ENCODE measurements at regions not wholly inside any gene's neighbourhood (a gene's known extent, or its start where the extent isn't known, plus 50 kb on each side); places are given as distances from the start of the nearest gene placed in this dataset.

DNA sequence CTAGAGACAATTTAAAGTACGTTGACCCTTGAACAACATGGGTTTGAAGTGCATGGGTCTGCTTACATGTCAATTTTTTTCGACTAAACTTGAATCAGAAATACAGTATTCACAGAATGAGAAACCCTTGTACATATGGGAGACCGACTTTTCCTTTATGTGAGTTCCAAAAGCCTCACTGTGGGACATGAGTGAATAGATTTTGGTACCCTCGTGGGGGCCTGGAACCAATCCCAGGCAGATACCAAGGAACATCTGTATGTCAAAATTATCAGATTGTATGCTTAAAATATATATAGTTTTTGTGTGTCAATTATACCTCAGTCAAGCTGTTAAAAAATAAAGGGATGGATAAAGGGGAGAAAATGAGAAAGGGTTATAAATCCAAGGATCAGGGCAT is 78.7 kb upstream of the MAN2A1 start:
- TF ChIP-seq, protein P1, sequence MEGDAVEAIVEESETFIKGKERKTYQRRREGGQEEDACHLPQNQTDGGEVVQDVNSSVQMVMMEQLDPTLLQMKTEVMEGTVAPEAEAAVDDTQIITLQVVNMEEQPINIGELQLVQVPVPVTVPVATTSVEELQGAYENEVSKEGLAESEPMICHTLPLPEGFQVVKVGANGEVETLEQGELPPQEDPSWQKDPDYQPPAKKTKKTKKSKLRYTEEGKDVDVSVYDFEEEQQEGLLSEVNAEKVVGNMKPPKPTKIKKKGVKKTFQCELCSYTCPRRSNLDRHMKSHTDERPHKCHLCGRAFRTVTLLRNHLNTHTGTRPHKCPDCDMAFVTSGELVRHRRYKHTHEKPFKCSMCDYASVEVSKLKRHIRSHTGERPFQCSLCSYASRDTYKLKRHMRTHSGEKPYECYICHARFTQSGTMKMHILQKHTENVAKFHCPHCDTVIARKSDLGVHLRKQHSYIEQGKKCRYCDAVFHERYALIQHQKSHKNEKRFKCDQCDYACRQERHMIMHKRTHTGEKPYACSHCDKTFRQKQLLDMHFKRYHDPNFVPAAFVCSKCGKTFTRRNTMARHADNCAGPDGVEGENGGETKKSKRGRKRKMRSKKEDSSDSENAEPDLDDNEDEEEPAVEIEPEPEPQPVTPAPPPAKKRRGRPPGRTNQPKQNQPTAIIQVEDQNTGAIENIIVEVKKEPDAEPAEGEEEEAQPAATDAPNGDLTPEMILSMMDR (conservative IDR thresholded peaks at IDR 0.05) = no peak
- no peak for TF ChIP-seq ZFX (IDR thresholded peaks at IDR 0.05)
